ENCODE measurements at regions not wholly inside any gene's neighbourhood (a gene's known extent, or its start where the extent isn't known, plus 50 kb on each side); places are given as distances from the start of the nearest gene placed in this dataset.

- Histone ChIP-seq H3K79me2 (ENCODE audit: insufficient read depth, low read length) (no peaks in the 10 kb centered on the region), H3K9me3 (ENCODE audit: low read length) (no peaks in the 10 kb centered on the region), H3K27me3 (ENCODE audit: control insufficient read depth in 1 of 2, insufficient read depth in 2 of 2, low read length in 2 of 2) (no peaks in the 10 kb centered on the region), H4K20me1 (ENCODE audit: insufficient read depth, low read length) (no peaks in the 10 kb centered on the region), H3K4me3 (replicated peaks in 1 of 3; ENCODE audit: insufficient read depth in 1 of 3, low read depth in 2 of 3, low read length in 3 of 3) (no peak overlapping the region), H3K4me1 (ENCODE audit: insufficient read depth, low read length) (no peaks in the 10 kb centered on the region), H2AFZ (ENCODE audit: low read length) (no peak overlapping the region), H3K36me3 (replicated peaks in 1 of 2; ENCODE audit: control insufficient read depth in 1 of 2, insufficient read depth in 2 of 2, low read length in 2 of 2) (no peaks in the 10 kb centered on the region), H3K27ac (ENCODE audit: extremely low read length, insufficient read depth, low read length) (no peak overlapping the region), H3K9ac (ENCODE audit: insufficient read depth, low read depth, low read length) (no peak overlapping the region), H3K4me2 (ENCODE audit: low read depth, low read length) (no peak overlapping the region)
- ATAC-seq (no peak), DNase-seq (ENCODE audit: low spot score) (no peak), FAIRE-seq (no peak)
- ChIA-PET CTCF (ENCODE audit: low intra/inter-chr PET ratio, low total read pairs) (no interaction called here), POLR2A (no interaction called here)
- in situ Hi-C loops (cut with HindIII; ENCODE audit: extremely low pct_ligation_motif_present, low pct_unique_long_range_greater_than_20kb): no loop called here
- TF ChIP-seq FOXP1 (IDR thresholded peaks at IDR 0.05) (no peak), FOXP1 (CRISPR knock-in tag; IDR thresholded peaks at IDR 0.05) (no peak), ZNF335 (CRISPR knock-in tag; IDR thresholded peaks at IDR 0.05) (no peak), ZNF547 (CRISPR knock-in tag; IDR thresholded peaks at IDR 0.05) (no peak)
- TF ChIP-seq, protein P1, sequence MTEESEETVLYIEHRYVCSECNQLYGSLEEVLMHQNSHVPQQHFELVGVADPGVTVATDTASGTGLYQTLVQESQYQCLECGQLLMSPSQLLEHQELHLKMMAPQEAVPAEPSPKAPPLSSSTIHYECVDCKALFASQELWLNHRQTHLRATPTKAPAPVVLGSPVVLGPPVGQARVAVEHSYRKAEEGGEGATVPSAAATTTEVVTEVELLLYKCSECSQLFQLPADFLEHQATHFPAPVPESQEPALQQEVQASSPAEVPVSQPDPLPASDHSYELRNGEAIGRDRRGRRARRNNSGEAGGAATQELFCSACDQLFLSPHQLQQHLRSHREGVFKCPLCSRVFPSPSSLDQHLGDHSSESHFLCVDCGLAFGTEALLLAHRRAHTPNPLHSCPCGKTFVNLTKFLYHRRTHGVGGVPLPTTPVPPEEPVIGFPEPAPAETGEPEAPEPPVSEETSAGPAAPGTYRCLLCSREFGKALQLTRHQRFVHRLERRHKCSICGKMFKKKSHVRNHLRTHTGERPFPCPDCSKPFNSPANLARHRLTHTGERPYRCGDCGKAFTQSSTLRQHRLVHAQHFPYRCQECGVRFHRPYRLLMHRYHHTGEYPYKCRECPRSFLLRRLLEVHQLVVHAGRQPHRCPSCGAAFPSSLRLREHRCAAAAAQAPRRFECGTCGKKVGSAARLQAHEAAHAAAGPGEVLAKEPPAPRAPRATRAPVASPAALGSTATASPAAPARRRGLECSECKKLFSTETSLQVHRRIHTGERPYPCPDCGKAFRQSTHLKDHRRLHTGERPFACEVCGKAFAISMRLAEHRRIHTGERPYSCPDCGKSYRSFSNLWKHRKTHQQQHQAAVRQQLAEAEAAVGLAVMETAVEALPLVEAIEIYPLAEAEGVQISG (CRISPR knock-in tag; IDR thresholded peaks at IDR 0.05): no peak
- intact Hi-C loops (cut with micrococcal nuclease; ENCODE audit: unreplicated experiment): no loop called here
- 75% methylated on average over 5 of the region's 5 CpGs for WGBS (ENCODE audit: low lambda C conversion rate)
- BruUV-seq (replicated peaks): no TSS peak
Measured at GRCh38 chr18:29077344-29077743, 900.4 kb upstream of the CDH2 start.

GRCh38 chr18:29076645-29077044 is 899.7 kb upstream of the CDH2 start:
- Histone ChIP-seq H3K9ac (ENCODE audit: insufficient read depth, low read depth, low read length) (no peak overlapping the region), H3K27me3 (ENCODE audit: control insufficient read depth in 1 of 2, insufficient read depth in 2 of 2, low read length in 2 of 2) (no peaks in the 10 kb centered on the region), H3K27ac (ENCODE audit: extremely low read length, insufficient read depth, low read length) (no peak overlapping the region), H2AFZ (ENCODE audit: low read length) (no peak overlapping the region), H3K4me2 (ENCODE audit: low read depth, low read length) (no peak overlapping the region), H3K36me3 (replicated peaks in 1 of 2; ENCODE audit: control insufficient read depth in 1 of 2, insufficient read depth in 2 of 2, low read length in 2 of 2) (no peaks in the 10 kb centered on the region), H4K20me1 (ENCODE audit: insufficient read depth, low read length) (no peaks in the 10 kb centered on the region), H3K4me1 (ENCODE audit: insufficient read depth, low read length) (no peaks in the 10 kb centered on the region), H3K9me3 (ENCODE audit: low read length) (no peaks in the 10 kb centered on the region), H3K79me2 (ENCODE audit: insufficient read depth, low read length) (no peaks in the 10 kb centered on the region), H3K4me3 (replicated peaks in 1 of 3; ENCODE audit: insufficient read depth in 1 of 3, low read depth in 2 of 3, low read length in 3 of 3) (no peak overlapping the region)
- in situ Hi-C loops (cut with HindIII; ENCODE audit: extremely low pct_ligation_motif_present, low pct_unique_long_range_greater_than_20kb): no loop called here
- WGBS (ENCODE audit: low lambda C conversion rate): 5% methylated on average over 2 of the region's 2 CpGs
- DNase-seq (ENCODE audit: low spot score) (no peak), FAIRE-seq (no peak), ATAC-seq (no peak)
- CTCF ChIA-PET (ENCODE audit: low intra/inter-chr PET ratio, low total read pairs): no interaction called here
- BruUV-seq (replicated peaks): no TSS peak
- intact Hi-C loops (cut with micrococcal nuclease; ENCODE audit: unreplicated experiment): no loop called here
- POLR2A ChIA-PET: no interaction called here
- TF ChIP-seq, protein P2, sequence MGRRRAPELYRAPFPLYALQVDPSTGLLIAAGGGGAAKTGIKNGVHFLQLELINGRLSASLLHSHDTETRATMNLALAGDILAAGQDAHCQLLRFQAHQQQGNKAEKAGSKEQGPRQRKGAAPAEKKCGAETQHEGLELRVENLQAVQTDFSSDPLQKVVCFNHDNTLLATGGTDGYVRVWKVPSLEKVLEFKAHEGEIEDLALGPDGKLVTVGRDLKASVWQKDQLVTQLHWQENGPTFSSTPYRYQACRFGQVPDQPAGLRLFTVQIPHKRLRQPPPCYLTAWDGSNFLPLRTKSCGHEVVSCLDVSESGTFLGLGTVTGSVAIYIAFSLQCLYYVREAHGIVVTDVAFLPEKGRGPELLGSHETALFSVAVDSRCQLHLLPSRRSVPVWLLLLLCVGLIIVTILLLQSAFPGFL (CRISPR knock-in tag; IDR thresholded peaks at IDR 0.05): no peak
- no peak for TF ChIP-seq GMEB1 (CRISPR knock-in tag; IDR thresholded peaks at IDR 0.05; ENCODE audit: borderline replicate concordance)
- no peak for TF ChIP-seq HDAC1 (CRISPR knock-in tag; IDR thresholded peaks at IDR 0.05)
- TF ChIP-seq ZNF616 (CRISPR knock-in tag; IDR thresholded peaks at IDR 0.05; ENCODE audit: low read depth): no peak
- TF ChIP-seq KAT2B (IDR thresholded peaks at IDR 0.05; ENCODE audit: borderline replicate concordance, low read depth, low read length): no peak
- no peak for TF ChIP-seq MBNL3 (CRISPR knock-in tag; conservative IDR thresholded peaks at IDR 0.05)
- TF ChIP-seq ZNF354B (CRISPR knock-in tag; IDR thresholded peaks at IDR 0.05): no peak
- TF ChIP-seq SP140L (CRISPR knock-in tag; IDR thresholded peaks at IDR 0.05; ENCODE audit: borderline replicate concordance): no peak
- no peak for TF ChIP-seq ZNF101 (CRISPR knock-in tag; IDR thresholded peaks at IDR 0.05; ENCODE audit: borderline replicate concordance, low read depth)
- TF ChIP-seq ZSCAN25 (CRISPR knock-in tag; IDR thresholded peaks at IDR 0.05): no peak
